WTC11 (cell line): ENCODE measurements at regions not wholly inside any gene's neighbourhood (a gene's known extent, or its start where the extent isn't known, plus 50 kb on each side); places are given as distances from the start of the nearest gene placed in this dataset.

Experiments used
- CTCF ChIP-seq: fragments of 200-600 bp; IDR thresholded peaks from 2 replicates; pipeline ENCODE4 v1.8.0; 2022; ENCODE audit warnings: antibody characterized with exemption
- ZBTB43 ChIP-seq: sonication (generic); formaldehyde crosslinking; IDR thresholded peaks from 2 replicates; pipeline ENCODE4 v1.8.1; 2023; ENCODE audit warnings: mild to moderate bottlenecking, missing genetic modification reagents

- no peak for TF ChIP-seq ZBTB43 (CRISPR knock-in tag)
- no peak for TF ChIP-seq CTCF
Observed at GRCh38 chrY:19059733-19060132, 286.2 kb upstream of the HSFY2 start.
